BLaER1 (cell line): ENCODE measurements at regions not wholly inside any gene's neighbourhood (a gene's known extent, or its start where the extent isn't known, plus 50 kb on each side); places are given as distances from the start of the nearest gene placed in this dataset.
"Not testable (repeated sequence)": the region's sequence is repeated elsewhere in the genome, so short reads cannot be mapped to it uniquely, and the experiment has no call there.

Experiments
- H3K27ac ChIP-seq: shearing (Covaris generic); formaldehyde crosslinking; 2 replicates; pipeline ENCODE4 v1.8.1; 2022
- H3K27me3 ChIP-seq: shearing (Covaris generic); formaldehyde crosslinking; 2 replicates; pipeline ENCODE4 v1.8.1; 2022
- H3K36me3 ChIP-seq: shearing (Covaris generic); formaldehyde crosslinking; 2 replicates; pipeline ENCODE4 v1.8.1; 2022
- H3K4me1 ChIP-seq: shearing (Covaris generic); formaldehyde crosslinking; 2 replicates; pipeline ENCODE4 v1.8.1; 2022
- H3K4me2 ChIP-seq: shearing (Covaris generic); formaldehyde crosslinking; 2 replicates; pipeline ENCODE4 v1.8.1; 2022
- H3K4me3 ChIP-seq: shearing (Covaris generic); formaldehyde crosslinking; 2 replicates; pipeline ENCODE4 v1.8.1; 2022
- H3K9ac ChIP-seq: shearing (Covaris generic); formaldehyde crosslinking; 2 replicates; pipeline ENCODE4 v1.8.1; 2022
- H3K9me3 ChIP-seq: shearing (Covaris generic); formaldehyde crosslinking; 2 replicates; pipeline ENCODE4 v1.8.1; 2022
- H4K20me1 ChIP-seq: shearing (Covaris generic); formaldehyde crosslinking; 2 replicates; pipeline ENCODE4 v1.8.1; 2022
- Cebpa-rat ChIP-seq: shearing (Covaris generic); IDR thresholded peaks from 2 replicates; pipeline ENCODE4 v1.8.1; 2022

DNA sequence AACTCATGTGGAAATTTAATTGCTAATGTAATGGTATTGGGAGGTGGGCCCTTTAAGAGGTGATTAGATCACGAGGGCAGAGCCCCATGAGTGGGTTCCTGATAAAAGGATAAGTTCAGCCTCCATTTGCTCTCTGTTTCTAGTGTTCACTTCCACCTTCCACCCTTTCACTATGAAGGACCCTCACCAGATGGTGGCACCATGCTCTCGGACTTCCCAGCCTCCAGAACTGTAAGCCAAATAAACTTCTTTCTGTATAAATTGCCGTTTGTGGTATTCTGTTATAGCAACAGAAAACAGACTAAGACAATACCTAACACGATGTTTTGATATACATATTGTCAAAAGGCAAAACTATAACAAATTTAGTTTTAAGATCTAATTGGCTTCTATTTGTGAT lies 166.2 kb downstream of the DEPDC1B start:
- no peak overlapping the region for H3K4me3 ChIP-seq
- H3K36me3 ChIP-seq = no peaks in the 10 kb centered on the region
- peak overlapping the region; percentile 31 for H3K4me2 ChIP-seq
- peaks cover 23% of the 10 kb centered on the region for H3K9me3 ChIP-seq
- no peaks in the 10 kb centered on the region for H3K27me3 ChIP-seq
- H3K27ac ChIP-seq = no peak overlapping the region
- no peak overlapping the region for H3K9ac ChIP-seq
- no peaks in the 10 kb centered on the region for H4K20me1 ChIP-seq
- no peak for TF ChIP-seq Cebpa-rat
- peaks cover 53% of the 10 kb centered on the region for H3K4me1 ChIP-seq

DNA sequence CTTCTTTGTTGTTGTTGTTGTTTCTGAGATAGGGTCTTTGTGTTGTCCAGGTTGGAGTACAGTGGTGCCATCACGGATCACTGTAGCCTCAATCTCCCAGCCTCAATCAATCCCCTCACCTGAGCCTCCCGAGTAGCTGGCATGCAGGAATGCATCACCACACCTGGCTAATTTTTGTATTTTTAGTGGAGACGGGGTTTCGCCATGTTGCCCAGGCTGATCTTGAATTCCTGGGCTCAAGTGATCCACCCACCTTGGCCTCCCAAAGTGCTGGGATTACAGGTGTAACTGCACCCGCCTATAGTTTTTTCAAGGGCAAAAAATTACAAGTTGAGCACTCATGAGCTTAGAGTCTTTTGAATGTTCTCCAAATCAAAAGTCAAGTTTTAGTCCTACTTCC lies 167.2 kb downstream of the DEPDC1B start:
- H3K4me2 ChIP-seq, H3K4me3 ChIP-seq, H3K27me3 ChIP-seq, H4K20me1 ChIP-seq, H3K9ac ChIP-seq, H3K36me3 ChIP-seq, H3K27ac ChIP-seq: not testable (repeated sequence)
- Histone ChIP-seq H3K9me3 (peaks cover 23% of the 10 kb centered on the region), H3K4me1 (peaks cover 51% of the 10 kb centered on the region)

DNA sequence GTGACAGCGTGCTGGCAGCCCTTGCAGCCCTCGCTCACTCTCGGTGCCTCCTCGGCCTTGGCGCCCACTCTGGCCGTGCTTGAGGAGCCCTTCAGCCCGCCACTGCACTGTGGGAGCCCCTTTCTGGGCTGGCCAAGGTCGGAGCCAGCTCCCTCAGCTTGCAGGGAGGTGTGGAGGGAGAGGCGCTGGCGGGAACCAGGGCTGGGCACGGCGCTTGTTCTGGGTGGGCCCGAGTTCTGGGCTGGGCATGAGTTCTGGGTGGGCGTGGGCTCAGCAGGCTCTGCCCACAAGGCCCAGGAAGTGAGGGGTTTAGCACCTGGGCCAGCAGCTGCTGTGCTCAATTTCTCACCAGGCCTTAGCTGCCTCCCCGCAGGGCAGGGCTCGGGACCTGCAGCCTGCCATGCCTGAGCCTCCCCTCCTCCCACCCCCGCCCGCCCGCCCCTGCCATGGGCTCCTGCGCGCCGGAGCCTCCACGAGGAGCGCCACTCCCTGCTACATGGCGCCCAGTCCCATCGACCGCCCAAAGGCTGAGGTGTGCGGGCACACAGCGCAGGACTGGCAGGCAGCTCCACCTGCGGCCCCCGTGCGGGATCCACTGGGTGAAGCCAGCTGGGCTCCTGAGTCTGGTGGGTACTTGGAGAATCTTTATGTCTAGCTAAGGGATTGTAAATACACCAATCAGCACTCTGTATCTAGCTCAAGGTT lies 169.7 kb downstream of the DEPDC1B start:
- H3K27me3 ChIP-seq, H3K4me3 ChIP-seq, H4K20me1 ChIP-seq, H3K27ac ChIP-seq, H3K9ac ChIP-seq, H3K36me3 ChIP-seq, H3K4me2 ChIP-seq: not testable (repeated sequence)
- Histone ChIP-seq H3K9me3 (peaks cover 23% of the 10 kb centered on the region), H3K4me1 (peaks cover 58% of the 10 kb centered on the region)

DNA sequence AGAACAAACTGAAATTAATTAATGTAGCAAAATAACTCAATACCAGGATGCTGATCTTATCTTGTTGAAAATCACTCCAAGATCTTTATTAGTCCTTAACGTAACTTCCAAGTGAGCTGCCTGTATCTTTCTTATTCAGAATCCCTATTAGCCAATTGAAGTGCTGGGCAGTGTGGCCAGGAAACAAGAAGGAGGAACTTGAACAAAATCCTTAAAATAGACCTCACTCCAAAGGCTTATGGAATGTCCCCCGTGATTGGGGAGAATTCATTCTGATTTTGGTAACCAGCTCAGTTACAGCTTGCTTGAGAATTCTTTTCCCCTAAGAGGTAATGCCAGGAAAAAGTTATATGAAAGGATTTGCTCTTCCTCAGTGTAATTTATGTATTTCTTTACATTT lies 171.0 kb downstream of the DEPDC1B start:
- H3K4me2 ChIP-seq = no peak overlapping the region
- H3K9me3 ChIP-seq = peaks cover 18% of the 10 kb centered on the region
- no peak for TF ChIP-seq Cebpa-rat
- no peak overlapping the region for H3K9ac ChIP-seq
- H3K27me3 ChIP-seq = no peaks in the 10 kb centered on the region
- no peaks in the 10 kb centered on the region for H3K36me3 ChIP-seq
- H4K20me1 ChIP-seq = no peaks in the 10 kb centered on the region
- H3K4me3 ChIP-seq = no peak overlapping the region
- peaks cover 52% of the 10 kb centered on the region for H3K4me1 ChIP-seq
- H3K27ac ChIP-seq = no peak overlapping the region

DNA sequence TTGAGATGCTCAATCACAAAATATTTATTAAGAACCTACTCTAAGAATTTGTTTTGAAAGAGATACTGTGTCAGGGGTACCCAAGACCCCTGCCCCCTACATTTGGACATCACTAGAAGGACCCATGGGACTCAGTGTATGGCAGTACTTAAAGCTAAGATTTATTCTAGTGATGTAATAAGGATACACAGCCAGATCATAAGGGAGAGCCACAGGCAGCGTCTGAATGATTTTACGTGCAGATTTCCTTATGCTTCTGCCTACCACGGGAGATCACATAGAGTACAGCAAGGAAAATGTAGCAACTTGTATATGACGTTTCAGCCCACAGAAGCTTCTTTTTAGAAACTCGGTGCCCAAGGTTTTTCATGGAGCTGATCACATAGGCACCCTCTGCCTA lies 172.9 kb downstream of the DEPDC1B start:
- peak overlapping the region; percentile 68 for H3K4me2 ChIP-seq
- H3K4me3 ChIP-seq = no peak overlapping the region
- H3K4me1 ChIP-seq = peaks cover 62% of the 10 kb centered on the region
- no peak overlapping the region; the same call in 1 of the 2 replicates for H3K9ac ChIP-seq
- H3K9me3 ChIP-seq = peaks cover 18% of the 10 kb centered on the region
- TF ChIP-seq Cebpa-rat = no peak
- no peaks in the 10 kb centered on the region for H4K20me1 ChIP-seq
- H3K27ac ChIP-seq = 0 out of 2 replicates have a peak overlapping the region, but pooled peaks have one; percentile 2
- no peaks in the 10 kb centered on the region for H3K36me3 ChIP-seq
- no peaks in the 10 kb centered on the region for H3K27me3 ChIP-seq

DNA sequence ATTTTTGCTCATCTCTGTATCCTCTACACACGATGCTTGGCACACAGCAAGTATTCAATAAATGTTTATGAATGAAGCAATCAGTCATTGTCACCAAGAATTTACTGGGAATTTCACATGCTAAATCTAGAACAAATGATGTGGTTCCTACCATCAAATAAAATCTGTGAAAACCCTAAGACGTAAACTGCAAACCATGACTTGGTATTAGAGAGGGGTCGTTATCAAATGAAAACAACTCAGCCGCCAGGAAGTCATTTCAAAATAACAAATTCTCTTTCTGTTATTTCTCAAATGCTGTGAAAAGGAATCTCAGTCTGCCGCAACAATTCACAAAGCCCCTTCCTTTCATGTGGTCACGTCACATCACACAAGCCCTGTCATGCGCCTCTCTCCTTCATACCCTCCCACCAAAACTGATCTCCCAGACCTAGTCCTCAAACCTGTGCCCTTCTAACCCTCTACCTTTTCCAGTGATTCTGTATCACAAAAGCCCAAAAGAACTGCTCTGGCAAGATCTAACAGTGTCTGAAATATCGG lies 173.6 kb downstream of the DEPDC1B start:
- no peaks in the 10 kb centered on the region for H4K20me1 ChIP-seq
- no peaks in the 10 kb centered on the region for H3K27me3 ChIP-seq
- H3K36me3 ChIP-seq = no peaks in the 10 kb centered on the region
- peak overlapping the region; percentile 68 for H3K4me2 ChIP-seq
- peaks cover 14% of the 10 kb centered on the region for H3K9me3 ChIP-seq
- H3K9ac ChIP-seq = no peak overlapping the region
- peaks cover 68% of the 10 kb centered on the region for H3K4me1 ChIP-seq
- TF ChIP-seq Cebpa-rat = no peak
- H3K4me3 ChIP-seq = no peak overlapping the region
- H3K27ac ChIP-seq = 0 out of 2 replicates have a peak overlapping the region, but pooled peaks have one; percentile 29

DNA sequence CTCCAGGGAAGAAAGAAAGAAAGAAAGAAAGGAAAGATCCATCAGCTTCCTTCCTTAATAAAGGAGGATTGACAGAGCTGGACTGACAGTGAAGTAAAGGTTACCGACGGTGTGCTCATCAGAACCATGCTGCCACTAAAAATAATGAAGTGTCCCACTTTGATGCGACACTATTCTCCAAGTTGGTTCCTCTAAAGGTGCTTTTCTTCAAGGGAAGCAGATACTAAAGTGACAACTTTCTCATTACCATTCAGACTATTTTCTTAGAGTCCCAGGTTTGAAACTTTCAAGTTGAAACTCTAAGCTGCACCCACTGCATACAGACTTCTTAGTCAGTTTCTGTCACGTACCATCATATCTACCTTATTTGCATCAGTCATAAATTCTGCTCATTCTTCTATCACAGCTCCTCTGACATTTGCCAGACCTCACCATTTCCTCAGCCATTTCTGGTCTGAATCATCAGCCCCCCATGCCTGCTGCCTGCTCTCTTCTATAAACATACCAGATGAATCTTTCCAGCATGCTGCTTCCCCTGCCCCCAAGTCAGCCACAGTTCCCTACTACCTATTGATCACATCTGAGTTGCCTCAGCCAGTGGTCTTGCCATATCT lies 177.6 kb downstream of the DEPDC1B start:
- Histone ChIP-seq H4K20me1 (no peaks in the 10 kb centered on the region), H3K4me2 (peak overlapping the region; percentile 78), H3K4me3 (peak overlapping the region; percentile 60), H3K27me3 (no peaks in the 10 kb centered on the region), H3K36me3 (peaks cover 11% of the 10 kb centered on the region; the same call in 1 of the 2 replicates), H3K9ac (peak overlapping the region; percentile 65), H3K27ac (peak overlapping the region; percentile 83), H3K9me3 (peaks cover 12% of the 10 kb centered on the region), H3K4me1 (peaks cover 72% of the 10 kb centered on the region)
- no peak for TF ChIP-seq Cebpa-rat

DNA sequence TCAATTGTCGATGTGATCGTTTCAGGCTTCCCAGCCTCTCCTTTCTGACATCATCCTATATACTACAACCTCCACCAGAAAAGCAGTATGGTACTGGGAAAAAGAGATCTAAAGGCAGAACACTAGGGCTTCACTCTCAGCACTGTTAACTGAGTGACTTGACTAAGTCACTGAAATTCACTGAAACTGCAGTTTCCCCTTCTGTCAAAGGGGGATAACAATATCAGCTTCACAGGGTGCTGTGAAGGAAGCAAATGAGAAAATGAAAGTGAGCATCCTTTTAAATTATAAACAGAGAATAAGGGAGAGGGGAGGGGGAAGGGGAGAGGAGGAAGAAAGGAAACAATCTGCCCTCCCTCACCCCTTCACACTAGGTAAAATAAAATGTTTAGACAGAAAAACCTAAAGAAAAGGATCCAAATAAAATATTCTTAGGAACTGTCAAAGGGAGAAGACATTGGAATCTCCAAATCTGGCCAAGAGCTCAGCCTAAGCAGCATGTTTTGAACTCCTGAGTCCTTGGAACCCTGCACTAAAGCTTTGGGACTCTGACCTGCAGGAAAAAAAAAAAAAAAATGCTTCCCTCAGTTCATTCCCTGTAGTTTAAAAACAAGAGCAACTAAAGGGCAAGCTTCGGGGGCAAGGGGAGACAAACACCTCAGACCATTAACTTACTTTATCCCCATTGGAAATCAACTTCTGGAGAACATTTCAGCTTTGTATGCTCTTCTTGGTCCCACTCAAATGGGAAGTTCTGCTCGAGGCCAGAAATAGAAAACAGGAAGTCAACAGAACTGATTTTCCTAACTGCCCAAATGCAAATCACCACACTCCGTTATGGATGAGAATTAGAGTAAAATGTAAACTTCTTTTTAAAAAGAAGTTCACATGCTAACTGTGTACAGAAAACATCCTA lies 178.3 kb downstream of the DEPDC1B start:
- Histone ChIP-seq H3K4me3 (peak overlapping the region; percentile 60), H3K9me3 (peaks cover 20% of the 10 kb centered on the region), H4K20me1 (no peaks in the 10 kb centered on the region; the same call in 1 of the 2 replicates), H3K4me2 (peak overlapping the region; percentile 78), H3K9ac (peak overlapping the region; percentile 65), H3K27me3 (no peaks in the 10 kb centered on the region), H3K4me1 (peaks cover 64% of the 10 kb centered on the region), H3K27ac (peak overlapping the region; percentile 83), H3K36me3 (peaks cover 16% of the 10 kb centered on the region; the same call in 1 of the 2 replicates)
- no peak for TF ChIP-seq Cebpa-rat

DNA sequence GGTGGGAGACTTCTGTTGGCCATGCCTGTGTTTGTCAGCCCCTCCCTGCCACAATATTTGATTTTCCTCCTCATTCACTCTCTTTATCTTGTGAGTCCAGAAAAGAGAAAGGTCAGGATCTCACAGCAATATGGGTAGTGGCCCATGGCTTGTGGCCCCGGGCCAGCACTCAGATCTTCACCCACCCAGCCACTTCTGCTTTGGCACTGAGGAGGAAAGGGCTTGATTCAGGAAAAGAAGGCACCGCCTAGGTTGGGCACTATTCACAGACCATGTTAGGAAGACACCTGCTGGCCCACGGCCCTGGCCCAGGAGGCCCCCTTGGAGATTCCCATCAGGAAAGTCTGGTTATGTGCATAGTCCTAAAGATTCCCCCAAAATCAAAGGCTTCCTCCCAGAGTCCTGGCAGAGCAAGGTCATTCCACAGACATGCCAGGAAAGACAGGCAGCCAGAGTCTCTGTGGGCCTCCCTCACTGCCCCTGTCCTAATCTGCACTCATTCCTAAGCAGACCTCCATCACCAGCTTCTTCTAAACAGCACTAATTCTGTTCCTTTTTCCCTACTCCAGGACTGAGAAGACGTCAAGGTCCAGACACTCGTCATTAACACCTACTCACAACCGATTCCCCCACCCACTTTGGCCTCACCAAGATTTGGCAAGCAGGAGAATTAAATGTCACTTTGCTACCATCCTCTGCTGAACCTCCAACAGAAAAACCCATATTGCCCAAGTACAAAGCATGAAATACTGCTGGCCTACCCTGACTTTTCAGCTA lies 179.3 kb downstream of the DEPDC1B start:
- H3K4me3 ChIP-seq = peak overlapping the region; percentile 31; the same call in 1 of the 2 replicates
- H3K36me3 ChIP-seq = peaks cover 16% of the 10 kb centered on the region; the same call in 1 of the 2 replicates
- H3K9me3 ChIP-seq = peaks cover 21% of the 10 kb centered on the region
- no peak overlapping the region; the same call in 1 of the 2 replicates for H3K9ac ChIP-seq
- H3K4me2 ChIP-seq = peak overlapping the region; percentile 78
- no peaks in the 10 kb centered on the region; the same call in 1 of the 2 replicates for H4K20me1 ChIP-seq
- peaks cover 54% of the 10 kb centered on the region for H3K4me1 ChIP-seq
- no peaks in the 10 kb centered on the region for H3K27me3 ChIP-seq
- peak overlapping the region; percentile 83 for H3K27ac ChIP-seq
- TF ChIP-seq Cebpa-rat = no peak
